ENCODE measurements at regions not wholly inside any gene's neighbourhood (a gene's known extent, or its start where the extent isn't known, plus 50 kb on each side); places are given as distances from the start of the nearest gene placed in this dataset.

DNA sequence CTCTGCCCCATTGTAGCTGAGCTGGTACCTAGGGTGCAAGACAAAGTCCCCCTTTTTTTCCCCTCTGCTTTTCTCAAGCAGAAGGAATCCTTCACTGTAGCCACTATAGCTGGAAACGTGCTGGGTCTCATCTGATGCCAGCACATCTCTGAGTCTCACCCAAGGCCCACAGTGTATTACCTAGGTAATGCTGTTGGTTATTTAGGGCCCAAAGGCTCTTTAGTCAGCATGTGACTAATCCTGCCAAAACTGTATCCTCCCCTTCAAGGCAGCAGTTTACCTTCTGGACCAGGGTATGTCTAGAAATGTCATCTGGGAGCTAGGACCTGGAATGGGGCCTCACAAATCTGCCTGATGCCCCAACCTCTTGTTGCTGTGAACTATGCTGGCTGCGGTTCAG, 423.4 kb downstream of the NUF2 start:
- Histone ChIP-seq H3K27me3 (ENCODE audit: insufficient read depth, poor library complexity, severe bottlenecking) (no peaks in the 10 kb centered on the region), H3K27ac (replicated peaks) (no peak overlapping the region), H3K4me3 (replicated peaks; ENCODE audit: insufficient read depth, low read length) (no peak overlapping the region)
- DNase-seq (ENCODE audit: low read depth in 1 of 2, low spot score in 1 of 2): no peak
- TF ChIP-seq POLR2AphosphoS5 (IDR thresholded peaks at IDR 0.05; ENCODE audit: low read depth): no peak

DNA sequence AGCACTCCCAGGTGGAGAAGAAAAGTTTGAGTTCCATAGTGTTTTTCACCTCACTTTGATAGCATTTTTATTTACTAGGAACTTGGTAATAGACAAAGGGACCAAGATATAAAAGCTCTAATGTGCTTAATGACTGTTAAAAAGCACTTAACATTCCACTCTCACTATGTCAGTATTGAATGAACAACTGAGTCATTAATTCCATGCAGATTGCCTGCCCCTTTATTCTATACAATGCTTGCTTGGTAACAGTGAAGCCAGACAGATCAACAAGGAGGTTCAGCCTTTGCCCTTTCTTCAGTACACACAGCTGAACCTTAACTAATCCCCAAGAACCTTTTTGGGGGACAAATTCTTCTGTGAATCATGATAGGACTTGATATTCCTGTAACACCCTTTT, 425.5 kb downstream of the NUF2 start:
- Histone ChIP-seq H3K27me3 (ENCODE audit: insufficient read depth, poor library complexity, severe bottlenecking) (no peaks in the 10 kb centered on the region), H3K4me3 (replicated peaks; ENCODE audit: insufficient read depth, low read length) (no peak overlapping the region), H3K27ac (replicated peaks) (no peak overlapping the region)
- TF ChIP-seq, protein P1, sequence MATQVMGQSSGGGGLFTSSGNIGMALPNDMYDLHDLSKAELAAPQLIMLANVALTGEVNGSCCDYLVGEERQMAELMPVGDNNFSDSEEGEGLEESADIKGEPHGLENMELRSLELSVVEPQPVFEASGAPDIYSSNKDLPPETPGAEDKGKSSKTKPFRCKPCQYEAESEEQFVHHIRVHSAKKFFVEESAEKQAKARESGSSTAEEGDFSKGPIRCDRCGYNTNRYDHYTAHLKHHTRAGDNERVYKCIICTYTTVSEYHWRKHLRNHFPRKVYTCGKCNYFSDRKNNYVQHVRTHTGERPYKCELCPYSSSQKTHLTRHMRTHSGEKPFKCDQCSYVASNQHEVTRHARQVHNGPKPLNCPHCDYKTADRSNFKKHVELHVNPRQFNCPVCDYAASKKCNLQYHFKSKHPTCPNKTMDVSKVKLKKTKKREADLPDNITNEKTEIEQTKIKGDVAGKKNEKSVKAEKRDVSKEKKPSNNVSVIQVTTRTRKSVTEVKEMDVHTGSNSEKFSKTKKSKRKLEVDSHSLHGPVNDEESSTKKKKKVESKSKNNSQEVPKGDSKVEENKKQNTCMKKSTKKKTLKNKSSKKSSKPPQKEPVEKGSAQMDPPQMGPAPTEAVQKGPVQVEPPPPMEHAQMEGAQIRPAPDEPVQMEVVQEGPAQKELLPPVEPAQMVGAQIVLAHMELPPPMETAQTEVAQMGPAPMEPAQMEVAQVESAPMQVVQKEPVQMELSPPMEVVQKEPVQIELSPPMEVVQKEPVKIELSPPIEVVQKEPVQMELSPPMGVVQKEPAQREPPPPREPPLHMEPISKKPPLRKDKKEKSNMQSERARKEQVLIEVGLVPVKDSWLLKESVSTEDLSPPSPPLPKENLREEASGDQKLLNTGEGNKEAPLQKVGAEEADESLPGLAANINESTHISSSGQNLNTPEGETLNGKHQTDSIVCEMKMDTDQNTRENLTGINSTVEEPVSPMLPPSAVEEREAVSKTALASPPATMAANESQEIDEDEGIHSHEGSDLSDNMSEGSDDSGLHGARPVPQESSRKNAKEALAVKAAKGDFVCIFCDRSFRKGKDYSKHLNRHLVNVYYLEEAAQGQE (IDR thresholded peaks at IDR 0.05; ENCODE audit: insufficient replicate concordance, low read depth): no peak
- TF ChIP-seq POLR2AphosphoS5 (IDR thresholded peaks at IDR 0.05; ENCODE audit: low read depth): no peak
- no peak for TF ChIP-seq GABPA (IDR thresholded peaks at IDR 0.05; ENCODE audit: low read depth)
- TF ChIP-seq, protein P2, sequence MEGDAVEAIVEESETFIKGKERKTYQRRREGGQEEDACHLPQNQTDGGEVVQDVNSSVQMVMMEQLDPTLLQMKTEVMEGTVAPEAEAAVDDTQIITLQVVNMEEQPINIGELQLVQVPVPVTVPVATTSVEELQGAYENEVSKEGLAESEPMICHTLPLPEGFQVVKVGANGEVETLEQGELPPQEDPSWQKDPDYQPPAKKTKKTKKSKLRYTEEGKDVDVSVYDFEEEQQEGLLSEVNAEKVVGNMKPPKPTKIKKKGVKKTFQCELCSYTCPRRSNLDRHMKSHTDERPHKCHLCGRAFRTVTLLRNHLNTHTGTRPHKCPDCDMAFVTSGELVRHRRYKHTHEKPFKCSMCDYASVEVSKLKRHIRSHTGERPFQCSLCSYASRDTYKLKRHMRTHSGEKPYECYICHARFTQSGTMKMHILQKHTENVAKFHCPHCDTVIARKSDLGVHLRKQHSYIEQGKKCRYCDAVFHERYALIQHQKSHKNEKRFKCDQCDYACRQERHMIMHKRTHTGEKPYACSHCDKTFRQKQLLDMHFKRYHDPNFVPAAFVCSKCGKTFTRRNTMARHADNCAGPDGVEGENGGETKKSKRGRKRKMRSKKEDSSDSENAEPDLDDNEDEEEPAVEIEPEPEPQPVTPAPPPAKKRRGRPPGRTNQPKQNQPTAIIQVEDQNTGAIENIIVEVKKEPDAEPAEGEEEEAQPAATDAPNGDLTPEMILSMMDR (IDR thresholded peaks at IDR 0.05; ENCODE audit: insufficient read depth, low read length): no peak
- TF ChIP-seq SPI1 (IDR thresholded peaks at IDR 0.05; ENCODE audit: borderline replicate concordance, low read depth): no peak
- no peak for DNase-seq (ENCODE audit: low read depth in 1 of 2, low spot score in 1 of 2)

DNA sequence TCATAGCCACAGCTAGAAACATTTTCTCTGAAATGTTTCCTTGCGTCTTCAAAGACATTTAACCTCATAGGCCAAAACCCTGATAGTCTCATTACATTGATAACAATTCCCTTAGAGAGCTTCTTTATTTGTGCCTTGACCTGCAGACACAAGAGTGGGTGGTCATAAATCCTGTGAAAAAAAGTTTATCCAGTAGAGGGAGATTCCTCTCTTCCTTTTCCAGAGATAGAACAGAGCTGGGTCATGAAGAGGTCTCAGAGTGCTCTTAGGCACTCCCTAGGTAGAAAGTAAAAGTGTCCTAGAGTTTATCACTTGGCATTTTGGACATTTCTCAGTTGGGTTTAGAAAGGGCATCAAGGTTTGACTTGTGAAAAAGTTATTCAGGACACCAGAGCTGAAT, 426.1 kb downstream of the NUF2 start:
- no peak for DNase-seq (ENCODE audit: low read depth in 1 of 2, low spot score in 1 of 2)
- TF ChIP-seq, protein P1 (IDR thresholded peaks at IDR 0.05; ENCODE audit: insufficient replicate concordance, low read depth): no peak
- TF ChIP-seq, protein P2 (IDR thresholded peaks at IDR 0.05; ENCODE audit: insufficient read depth, low read length): no peak
- TF ChIP-seq SPI1 (IDR thresholded peaks at IDR 0.05; ENCODE audit: borderline replicate concordance, low read depth) (no peak), GABPA (IDR thresholded peaks at IDR 0.05; ENCODE audit: low read depth) (no peak), POLR2AphosphoS5 (IDR thresholded peaks at IDR 0.05; ENCODE audit: low read depth) (no peak)
- H3K27me3 ChIP-seq (ENCODE audit: insufficient read depth, poor library complexity, severe bottlenecking): no peaks in the 10 kb centered on the region
- no peak overlapping the region for H3K27ac ChIP-seq (replicated peaks)
- no peak overlapping the region for H3K4me3 ChIP-seq (replicated peaks; ENCODE audit: insufficient read depth, low read length)

DNA sequence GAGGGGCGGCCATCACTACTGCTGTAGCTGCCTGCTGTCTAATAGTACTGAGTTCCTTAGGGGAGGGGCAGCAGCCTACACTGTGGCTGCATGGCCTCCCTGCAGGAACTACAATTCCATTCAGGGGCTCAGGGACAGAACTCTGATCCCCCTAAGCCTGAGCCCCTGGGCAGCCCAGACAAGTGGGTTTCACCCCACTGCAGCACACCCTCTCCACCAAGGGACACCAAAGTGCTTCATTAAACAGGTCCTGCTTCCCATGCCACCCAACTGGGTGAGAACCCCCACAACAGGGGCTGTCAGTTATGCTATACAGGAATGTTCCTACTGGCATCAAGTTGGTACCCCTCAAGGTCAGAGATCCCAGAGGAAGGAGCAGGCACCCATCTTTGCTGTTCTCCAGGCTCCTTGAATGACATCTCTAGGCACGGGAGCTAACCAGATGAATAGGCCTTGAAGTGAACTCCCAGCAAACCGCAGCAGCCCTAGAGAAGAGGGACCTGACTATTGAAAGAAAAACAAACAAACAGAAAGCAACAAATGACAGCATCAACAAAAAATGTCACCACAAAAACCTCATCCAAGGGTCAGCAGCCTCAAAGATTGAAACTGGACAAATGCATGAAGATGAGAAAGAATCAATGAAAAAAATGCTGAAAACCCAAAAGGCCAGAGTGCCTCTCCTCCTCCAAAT, 437.4 kb downstream of the NUF2 start:
- Histone ChIP-seq H3K4me3 (replicated peaks; ENCODE audit: insufficient read depth, low read length) (no peak overlapping the region), H3K27me3 (ENCODE audit: insufficient read depth, poor library complexity, severe bottlenecking) (no peaks in the 10 kb centered on the region), H3K27ac (replicated peaks) (no peak overlapping the region)
- no peak for DNase-seq (ENCODE audit: low read depth in 1 of 2, low spot score in 1 of 2)
- no peak for TF ChIP-seq SPI1 (IDR thresholded peaks at IDR 0.05; ENCODE audit: borderline replicate concordance, low read depth)

DNA sequence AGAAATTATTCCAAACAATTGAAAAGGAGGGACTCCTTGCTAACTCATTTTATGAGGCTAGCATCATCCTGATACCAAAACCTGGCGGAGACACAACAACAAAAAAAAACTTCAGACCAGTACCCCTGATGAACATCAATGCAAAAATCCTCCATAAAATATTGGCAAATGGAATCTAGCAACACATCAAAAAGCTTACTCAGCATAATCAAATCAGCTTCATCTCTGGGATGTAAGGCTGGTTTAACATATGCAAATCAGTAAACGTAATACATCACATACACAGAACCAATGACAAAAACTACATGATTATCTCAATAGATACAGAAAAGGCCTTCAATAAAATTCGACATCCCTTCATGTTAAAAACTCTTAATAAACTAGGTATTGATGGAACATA, 440.1 kb downstream of the NUF2 start:
- Histone ChIP-seq H3K27me3 (ENCODE audit: insufficient read depth, poor library complexity, severe bottlenecking) (no peaks in the 10 kb centered on the region), H3K27ac (replicated peaks) (no peak overlapping the region), H3K4me3 (replicated peaks; ENCODE audit: insufficient read depth, low read length) (no peak overlapping the region)
- no peak for TF ChIP-seq SPI1 (IDR thresholded peaks at IDR 0.05; ENCODE audit: borderline replicate concordance, low read depth)
- TF ChIP-seq, protein P1 (IDR thresholded peaks at IDR 0.05; ENCODE audit: insufficient replicate concordance, low read depth): no peak
- TF ChIP-seq POLR2AphosphoS5 (IDR thresholded peaks at IDR 0.05; ENCODE audit: low read depth): no peak
- no peak for TF ChIP-seq GABPA (IDR thresholded peaks at IDR 0.05; ENCODE audit: low read depth)
- TF ChIP-seq, protein P2 (IDR thresholded peaks at IDR 0.05; ENCODE audit: insufficient read depth, low read length): no peak
- DNase-seq (ENCODE audit: low read depth in 1 of 2, low spot score in 1 of 2): no peak

All from HL-60 (cell line).